ENCODE measurements at regions not wholly inside any gene's neighbourhood (a gene's known extent, or its start where the extent isn't known, plus 50 kb on each side); places are given as distances from the start of the nearest gene placed in this dataset.

DNA sequence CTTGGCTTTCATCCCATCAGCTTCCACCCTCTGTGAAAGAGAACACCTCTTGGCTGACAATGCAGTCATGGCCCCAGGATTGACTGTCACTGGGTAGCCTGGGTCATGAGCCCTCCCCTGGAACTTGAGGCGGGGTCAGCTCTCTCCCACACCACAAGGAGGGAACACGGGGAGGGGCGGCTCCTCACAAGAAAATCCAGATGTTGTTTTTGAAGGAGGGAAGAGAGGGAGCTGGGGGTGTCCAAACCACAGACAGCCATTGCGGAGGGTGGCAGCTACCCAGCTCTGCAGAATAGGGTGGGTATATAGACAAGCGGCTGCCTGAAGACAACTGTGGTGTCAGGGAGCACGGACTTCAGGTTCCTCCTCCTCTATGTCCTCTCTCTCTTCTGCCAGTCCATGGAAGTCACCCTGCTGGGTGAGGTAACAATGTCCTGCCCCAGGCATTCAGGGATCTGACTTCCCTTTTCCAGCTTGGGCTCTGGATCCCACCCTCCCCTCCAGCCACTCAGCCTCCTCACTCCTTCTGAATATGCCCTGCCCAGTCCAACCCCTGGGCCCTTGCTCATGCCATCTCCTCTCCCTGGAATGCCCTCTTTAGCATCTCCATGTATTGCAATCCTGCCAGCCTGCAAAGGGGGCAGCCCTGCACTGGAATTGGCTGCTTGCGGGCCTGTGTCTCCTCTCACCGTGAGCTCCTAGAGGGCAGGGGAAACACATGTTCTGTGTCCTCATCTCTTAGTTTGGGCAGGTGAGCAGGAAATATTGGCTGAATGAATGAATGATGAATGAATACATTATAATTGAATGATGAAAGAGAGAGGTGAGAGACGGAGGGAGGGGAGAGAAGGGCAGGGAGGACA, 60.9 kb upstream of the RUNX3 start:
- Histone ChIP-seq H3K36me3 (no peaks in the 10 kb centered on the region), H3K27me3 (peaks cover 0 to 29% (median 0%) of the 10 kb centered on the region in 4 donors), H3K4me3 (no peak overlapping the region), H3K9me3 (peaks cover 0 to 10% (median 5%) of the 10 kb centered on the region in 4 donors), H3K4me1 (peaks cover 0 to 7% (median 0%) of the 10 kb centered on the region in 4 donors), H3K27ac (replicated peaks in 1 of 4) (no peak overlapping the region)
- TF ChIP-seq, protein P1, sequence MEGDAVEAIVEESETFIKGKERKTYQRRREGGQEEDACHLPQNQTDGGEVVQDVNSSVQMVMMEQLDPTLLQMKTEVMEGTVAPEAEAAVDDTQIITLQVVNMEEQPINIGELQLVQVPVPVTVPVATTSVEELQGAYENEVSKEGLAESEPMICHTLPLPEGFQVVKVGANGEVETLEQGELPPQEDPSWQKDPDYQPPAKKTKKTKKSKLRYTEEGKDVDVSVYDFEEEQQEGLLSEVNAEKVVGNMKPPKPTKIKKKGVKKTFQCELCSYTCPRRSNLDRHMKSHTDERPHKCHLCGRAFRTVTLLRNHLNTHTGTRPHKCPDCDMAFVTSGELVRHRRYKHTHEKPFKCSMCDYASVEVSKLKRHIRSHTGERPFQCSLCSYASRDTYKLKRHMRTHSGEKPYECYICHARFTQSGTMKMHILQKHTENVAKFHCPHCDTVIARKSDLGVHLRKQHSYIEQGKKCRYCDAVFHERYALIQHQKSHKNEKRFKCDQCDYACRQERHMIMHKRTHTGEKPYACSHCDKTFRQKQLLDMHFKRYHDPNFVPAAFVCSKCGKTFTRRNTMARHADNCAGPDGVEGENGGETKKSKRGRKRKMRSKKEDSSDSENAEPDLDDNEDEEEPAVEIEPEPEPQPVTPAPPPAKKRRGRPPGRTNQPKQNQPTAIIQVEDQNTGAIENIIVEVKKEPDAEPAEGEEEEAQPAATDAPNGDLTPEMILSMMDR (IDR thresholded peaks at IDR 0.05), result no peak
- no peak for TF ChIP-seq POLR2AphosphoS5 (IDR thresholded peaks at IDR 0.05)
- no peak for TF ChIP-seq EP300 (IDR thresholded peaks at IDR 0.05)
- no peak for TF ChIP-seq POLR2A (IDR thresholded peaks at IDR 0.05; ENCODE audit: low read depth)
- 84% methylated on average over 7 of the region's 9 CpGs for WGBS
- intact Hi-C loops (cut with DNase I), result no loop called here
- no peak for DNase-seq (ENCODE audit: extremely low spot score)

DNA sequence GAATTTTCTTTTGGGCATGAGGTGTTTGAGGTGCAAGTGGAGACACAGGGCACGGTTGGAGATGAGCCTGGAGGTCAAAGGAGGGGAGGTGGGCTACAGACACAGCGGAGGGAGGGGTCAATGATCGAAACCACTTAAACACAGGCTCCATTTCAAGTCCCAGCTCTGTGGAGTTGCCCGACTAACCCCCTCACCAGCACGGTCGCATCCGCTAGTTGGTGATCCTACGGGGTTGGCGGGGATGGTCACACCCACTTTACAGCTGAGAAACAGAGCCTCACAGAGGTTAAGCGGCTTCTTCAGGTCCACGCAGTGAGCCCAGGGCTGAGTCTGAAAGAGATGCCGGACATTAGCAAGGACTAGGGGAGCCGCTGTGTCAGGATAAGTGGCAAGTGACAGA, 60.1 kb upstream of the RUNX3 start:
- Histone ChIP-seq H3K4me1 (peaks cover 0 to 7% (median 0%) of the 10 kb centered on the region in 4 donors), H3K27me3 (peaks cover 0 to 29% (median 0%) of the 10 kb centered on the region in 4 donors), H3K4me3 (no peak overlapping the region), H3K9me3 (peaks cover 0 to 10% (median 5%) of the 10 kb centered on the region in 4 donors), H3K36me3 (no peaks in the 10 kb centered on the region), H3K27ac (replicated peaks in 1 of 4) (no peak overlapping the region)
- DNase-seq (ENCODE audit: extremely low spot score), result no peak
- WGBS, result 88% methylated on average over 13 of the region's 13 CpGs
- intact Hi-C loops (cut with DNase I), result no loop called here
- TF ChIP-seq EP300 (IDR thresholded peaks at IDR 0.05) (no peak), POLR2A (IDR thresholded peaks at IDR 0.05; ENCODE audit: low read depth) (no peak), POLR2AphosphoS5 (IDR thresholded peaks at IDR 0.05) (no peak)
- TF ChIP-seq, protein P1 (IDR thresholded peaks at IDR 0.05), result no peak

DNA sequence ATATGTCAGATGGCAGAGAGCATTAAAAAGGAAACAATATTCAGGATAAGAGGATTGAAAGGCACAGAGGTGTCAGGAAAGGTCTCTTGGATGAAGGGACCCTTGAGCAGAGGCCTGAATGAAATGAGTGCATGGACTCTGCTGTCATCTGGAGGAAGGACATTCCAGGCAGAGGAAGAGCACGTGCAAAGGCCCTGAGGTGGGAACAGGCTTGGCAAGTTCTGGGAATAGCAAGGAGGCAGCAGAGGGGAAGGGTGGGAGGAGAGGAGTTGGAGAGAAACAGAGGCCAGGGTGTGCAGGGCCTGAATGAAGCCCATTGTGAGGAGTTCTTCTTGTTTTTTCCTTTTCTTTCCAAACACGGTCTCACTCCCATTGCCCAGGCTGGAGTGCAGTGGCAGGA, 59.0 kb upstream of the RUNX3 start:
- TF ChIP-seq EP300 (IDR thresholded peaks at IDR 0.05) (no peak), POLR2A (IDR thresholded peaks at IDR 0.05; ENCODE audit: low read depth) (no peak), POLR2AphosphoS5 (IDR thresholded peaks at IDR 0.05) (no peak)
- TF ChIP-seq, protein P1 (IDR thresholded peaks at IDR 0.05), result no peak
- no peak for DNase-seq (ENCODE audit: extremely low spot score)
- Histone ChIP-seq H3K36me3 (no peaks in the 10 kb centered on the region), H3K27me3 (peaks cover 0 to 29% (median 0%) of the 10 kb centered on the region in 4 donors), H3K27ac (replicated peaks in 1 of 4) (no peak overlapping the region), H3K9me3 (peaks cover 0 to 10% (median 5%) of the 10 kb centered on the region in 4 donors), H3K4me1 (peaks cover 0 to 7% (median 0%) of the 10 kb centered on the region in 4 donors), H3K4me3 (no peak overlapping the region)
- intact Hi-C loops (cut with DNase I), result no loop called here
- WGBS, result 83% methylated on average over 2 of the region's 2 CpGs

DNA sequence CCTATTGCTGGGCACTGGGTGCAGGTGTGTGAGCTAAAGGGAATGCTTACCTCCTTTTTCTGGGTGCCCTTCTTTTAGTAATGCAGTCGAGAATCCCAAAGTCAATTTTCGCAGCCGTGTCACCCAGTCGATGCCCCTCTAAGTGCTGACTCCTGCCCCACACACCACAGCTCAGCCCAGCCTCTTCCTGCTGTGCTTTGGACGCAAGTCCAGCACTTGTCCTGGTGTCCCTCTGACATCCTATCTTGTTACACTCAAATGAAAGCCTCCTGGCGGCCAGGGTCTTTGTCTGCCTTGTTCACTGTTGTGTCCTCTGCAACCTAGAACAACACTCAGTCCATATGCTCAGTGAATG, 58.5 kb upstream of the RUNX3 start:
- WGBS, result 95% methylated on average over 6 of the region's 6 CpGs
- TF ChIP-seq POLR2AphosphoS5 (IDR thresholded peaks at IDR 0.05) (no peak), POLR2A (IDR thresholded peaks at IDR 0.05; ENCODE audit: low read depth) (no peak), EP300 (IDR thresholded peaks at IDR 0.05) (no peak)
- TF ChIP-seq, protein P1 (IDR thresholded peaks at IDR 0.05), result no peak
- intact Hi-C loops (cut with DNase I), result no loop called here
- no peak for DNase-seq (ENCODE audit: extremely low spot score)
- Histone ChIP-seq H3K9me3 (peaks cover 0 to 10% (median 5%) of the 10 kb centered on the region in 4 donors), H3K4me3 (no peak overlapping the region), H3K4me1 (peaks cover 0 to 7% (median 0%) of the 10 kb centered on the region in 4 donors), H3K36me3 (no peaks in the 10 kb centered on the region), H3K27ac (replicated peaks in 1 of 4) (no peak overlapping the region), H3K27me3 (peaks cover 0 to 29% (median 0%) of the 10 kb centered on the region in 4 donors)
